ENCODE measurements at regions not wholly inside any gene's neighbourhood (a gene's known extent, or its start where the extent isn't known, plus 50 kb on each side); places are given as distances from the start of the nearest gene placed in this dataset.

- no peak for DNase-seq (ENCODE audit: low read depth, low spot score)
- no peak overlapping the region for H3K4me3 ChIP-seq (ENCODE audit: low read depth, low read length)
- ChIA-PET POLR2A (no interaction called here), CTCF (no interaction called here)
- TF ChIP-seq, protein P1, sequence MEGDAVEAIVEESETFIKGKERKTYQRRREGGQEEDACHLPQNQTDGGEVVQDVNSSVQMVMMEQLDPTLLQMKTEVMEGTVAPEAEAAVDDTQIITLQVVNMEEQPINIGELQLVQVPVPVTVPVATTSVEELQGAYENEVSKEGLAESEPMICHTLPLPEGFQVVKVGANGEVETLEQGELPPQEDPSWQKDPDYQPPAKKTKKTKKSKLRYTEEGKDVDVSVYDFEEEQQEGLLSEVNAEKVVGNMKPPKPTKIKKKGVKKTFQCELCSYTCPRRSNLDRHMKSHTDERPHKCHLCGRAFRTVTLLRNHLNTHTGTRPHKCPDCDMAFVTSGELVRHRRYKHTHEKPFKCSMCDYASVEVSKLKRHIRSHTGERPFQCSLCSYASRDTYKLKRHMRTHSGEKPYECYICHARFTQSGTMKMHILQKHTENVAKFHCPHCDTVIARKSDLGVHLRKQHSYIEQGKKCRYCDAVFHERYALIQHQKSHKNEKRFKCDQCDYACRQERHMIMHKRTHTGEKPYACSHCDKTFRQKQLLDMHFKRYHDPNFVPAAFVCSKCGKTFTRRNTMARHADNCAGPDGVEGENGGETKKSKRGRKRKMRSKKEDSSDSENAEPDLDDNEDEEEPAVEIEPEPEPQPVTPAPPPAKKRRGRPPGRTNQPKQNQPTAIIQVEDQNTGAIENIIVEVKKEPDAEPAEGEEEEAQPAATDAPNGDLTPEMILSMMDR (IDR thresholded peaks at IDR 0.05; ENCODE audit: insufficient read depth, low read length, missing control alignments), result no peak
These were observed 443.8 kb upstream of the CYLC2 start for GRCh38 chr9:102551346-102551745.

DNA sequence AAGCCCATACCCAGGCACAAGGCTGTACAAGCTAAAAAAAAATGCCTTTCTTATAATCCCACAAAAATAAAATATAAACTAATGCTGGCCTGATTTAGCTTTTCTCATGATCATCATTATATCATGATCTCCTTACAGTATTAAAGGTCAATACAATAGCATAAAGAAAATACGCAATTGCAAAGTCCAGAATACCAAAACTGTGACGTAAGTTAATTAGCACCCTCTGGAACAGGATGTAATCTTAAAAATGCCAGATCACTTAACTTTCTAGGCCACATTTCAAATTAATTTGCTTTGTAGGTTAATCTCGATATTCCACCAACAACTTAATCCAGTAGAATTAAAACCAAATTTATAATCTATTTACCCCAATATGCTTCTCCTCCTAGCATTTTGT lies 444.2 kb upstream of the CYLC2 start:
- TF ChIP-seq, protein P1 (IDR thresholded peaks at IDR 0.05; ENCODE audit: insufficient read depth, low read length, missing control alignments), result no peak
- CTCF ChIA-PET, result no interaction called here
- H3K4me3 ChIP-seq (ENCODE audit: low read depth, low read length), result no peak overlapping the region
- POLR2A ChIA-PET, result no interaction called here
- DNase-seq (ENCODE audit: low read depth, low spot score), result no peak

DNA sequence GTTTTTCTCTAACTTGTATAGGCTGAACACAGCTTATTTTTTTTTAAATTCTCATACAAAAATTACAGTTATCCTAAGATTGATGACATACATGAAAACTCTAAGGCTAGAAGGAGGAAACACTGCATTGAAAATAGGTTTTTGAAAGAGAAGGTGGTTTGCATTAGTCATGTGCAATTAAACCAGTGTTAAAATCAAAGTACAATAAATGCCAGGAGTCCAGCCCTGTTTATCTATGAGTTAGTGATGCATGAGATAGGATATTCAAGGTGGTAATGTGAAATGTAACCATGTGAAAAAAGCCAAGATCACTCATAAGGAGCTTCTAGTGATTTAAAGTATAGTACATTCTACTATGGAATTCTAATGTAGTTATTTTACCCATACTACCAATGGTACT lies 444.9 kb upstream of the CYLC2 start:
- ChIA-PET POLR2A (no interaction called here), CTCF (no interaction called here)
- H3K4me3 ChIP-seq (ENCODE audit: low read depth, low read length), result no peak overlapping the region
- TF ChIP-seq, protein P1 (IDR thresholded peaks at IDR 0.05; ENCODE audit: insufficient read depth, low read length, missing control alignments), result no peak
- no peak for DNase-seq (ENCODE audit: low read depth, low spot score)

- TF ChIP-seq, protein P1 (IDR thresholded peaks at IDR 0.05; ENCODE audit: insufficient read depth, low read length, missing control alignments), result no peak
- POLR2A ChIA-PET, result no interaction called here
- no peak overlapping the region for H3K4me3 ChIP-seq (ENCODE audit: low read depth, low read length)
- CTCF ChIA-PET, result no interaction called here
- no peak for DNase-seq (ENCODE audit: low read depth, low spot score)
These were observed 461.1 kb upstream of the CYLC2 start for GRCh38 chr9:102534031-102534430.

GRCh38 chr9:102521097-102521755 lies 473.9 kb upstream of the CYLC2 start:
- no peak overlapping the region for H3K4me3 ChIP-seq (ENCODE audit: low read depth, low read length)
- CTCF ChIA-PET, result no interaction called here
- DNase-seq (ENCODE audit: low read depth, low spot score), result no peak
- POLR2A ChIA-PET, result no interaction called here
- TF ChIP-seq, protein P1 (IDR thresholded peaks at IDR 0.05; ENCODE audit: insufficient read depth, low read length, missing control alignments), result no peak

DNA sequence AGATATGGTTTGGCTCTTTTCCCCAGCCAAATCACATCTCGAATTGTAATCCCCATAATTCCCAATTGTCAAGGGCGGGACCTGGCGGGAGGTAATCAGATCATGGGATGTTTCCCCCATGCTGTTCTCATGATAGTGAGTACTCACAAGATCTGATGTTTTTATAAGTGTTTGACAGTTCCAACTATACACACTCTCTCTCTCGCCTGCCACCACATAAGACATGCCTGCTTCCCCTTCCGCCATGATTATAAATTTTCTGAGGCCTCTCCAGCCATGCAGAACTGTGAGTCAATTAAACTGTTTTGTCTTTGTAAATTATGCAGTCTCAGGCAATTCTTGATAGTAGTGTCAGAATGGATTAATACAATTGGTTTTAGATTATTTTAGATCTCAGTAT lies 475.7 kb upstream of the CYLC2 start:
- POLR2A ChIA-PET, result no interaction called here
- TF ChIP-seq, protein P1 (IDR thresholded peaks at IDR 0.05; ENCODE audit: insufficient read depth, low read length, missing control alignments), result no peak
- DNase-seq (ENCODE audit: low read depth, low spot score), result no peak
- H3K4me3 ChIP-seq (ENCODE audit: low read depth, low read length), result no peak overlapping the region
- CTCF ChIA-PET, result no interaction called here

Data from AG04449 (cell line).